ENCODE measurements at regions not wholly inside any gene's neighbourhood (a gene's known extent, or its start where the extent isn't known, plus 50 kb on each side); places are given as distances from the start of the nearest gene placed in this dataset.
"Not testable (repeated sequence)": the region's sequence is repeated elsewhere in the genome, so short reads cannot be mapped to it uniquely, and the experiment has no call there.

DNA sequence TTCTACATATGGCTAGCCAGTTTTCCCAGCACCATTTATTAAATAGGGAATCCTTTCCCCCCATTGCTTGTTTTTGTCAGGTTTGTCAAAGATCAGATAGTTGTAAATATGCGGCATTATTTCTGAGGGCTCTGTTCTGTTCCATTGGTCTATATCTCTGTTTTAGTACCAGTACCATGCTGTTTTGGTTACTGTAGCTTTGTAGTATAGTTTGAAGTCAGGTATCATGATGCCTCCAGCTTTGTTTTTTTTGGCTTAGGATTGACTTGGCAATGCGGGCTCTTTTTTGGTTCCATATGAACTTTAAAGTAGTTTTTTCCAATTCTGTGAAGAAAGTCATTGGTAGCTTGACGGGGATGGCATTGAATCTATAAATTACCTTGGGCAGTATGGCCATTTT, 60.0 kb upstream of the GPC3 start:
- not testable (repeated sequence) for DNase-seq

DNA sequence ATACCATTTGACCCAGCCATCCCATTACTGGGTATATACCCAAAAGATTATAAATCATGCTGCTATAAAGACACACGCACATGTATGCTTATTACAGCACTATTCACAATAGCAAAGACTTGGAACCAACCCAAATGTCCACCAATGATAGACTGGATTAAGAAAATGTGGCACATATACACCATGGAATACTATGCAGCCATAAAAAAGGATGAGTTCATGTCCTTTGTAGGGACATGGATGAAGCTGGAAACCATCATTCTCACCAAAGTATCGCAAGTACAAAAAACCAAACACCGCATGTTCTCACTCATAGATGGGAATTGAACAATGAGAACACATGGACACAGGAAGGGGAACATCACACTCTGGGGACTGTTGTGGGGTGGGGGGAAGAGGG, 81.7 kb upstream of the GPC3 start:
- not testable (repeated sequence) for DNase-seq

DNA sequence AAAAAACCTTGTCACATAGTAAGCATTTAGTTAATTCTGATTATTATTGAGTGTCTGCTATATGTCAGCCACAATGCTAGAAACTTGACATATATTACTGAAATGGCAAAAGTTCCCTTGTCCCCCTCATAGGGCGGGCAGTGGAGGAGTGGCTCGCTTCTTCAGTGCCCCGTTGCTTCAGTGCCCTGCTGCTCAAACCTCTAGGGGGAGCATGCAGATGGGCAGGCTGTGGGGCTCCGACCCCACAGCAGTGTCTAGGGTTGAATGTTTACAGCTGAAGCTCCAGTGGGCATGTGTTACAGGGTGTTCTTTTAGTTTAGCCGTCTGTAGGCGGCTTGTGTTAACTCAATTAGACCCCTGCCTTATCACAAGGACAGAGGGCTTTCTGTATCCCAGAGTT, 86.5 kb upstream of the GPC3 start:
- DNase-seq: not testable (repeated sequence)

DNA sequence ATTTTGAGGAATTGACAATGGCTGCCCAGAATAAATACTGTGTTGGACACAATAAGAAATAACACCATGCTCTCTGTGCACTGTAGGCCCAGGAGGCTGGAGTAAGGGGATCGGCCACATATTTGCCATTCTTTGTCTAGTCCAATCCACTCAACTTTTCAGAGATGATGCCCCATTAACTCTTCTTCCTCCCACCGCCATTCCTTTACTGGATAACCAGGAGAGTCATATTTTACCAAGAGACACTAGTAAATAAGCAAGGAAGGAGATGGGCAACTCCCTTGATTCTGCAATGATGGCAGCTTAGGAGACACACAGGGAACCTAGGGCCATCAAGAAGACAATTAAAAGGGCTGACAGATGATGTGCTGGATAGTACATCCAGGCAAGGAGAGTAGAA, 87.9 kb upstream of the GPC3 start:
- no peak for DNase-seq

DNA sequence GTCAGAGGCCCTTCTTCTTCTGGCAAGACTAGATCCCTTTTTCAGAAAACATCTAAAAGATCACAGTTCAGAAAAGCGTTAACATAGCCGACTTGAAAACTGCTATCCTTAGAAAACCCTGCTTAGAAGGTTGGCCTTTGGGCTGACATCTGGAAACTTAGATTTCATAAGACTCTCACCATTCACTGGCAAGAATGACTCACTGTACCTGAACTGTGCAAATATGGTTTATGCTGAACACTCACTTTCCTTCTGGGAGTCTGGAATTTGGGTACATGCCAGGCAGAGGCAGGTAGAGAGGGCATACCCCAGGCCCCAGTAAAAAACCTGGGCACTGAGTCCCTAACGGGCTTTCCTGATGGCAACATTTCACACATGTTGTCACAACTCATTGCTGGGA, 88.8 kb upstream of the GPC3 start:
- no peak for DNase-seq

DNA sequence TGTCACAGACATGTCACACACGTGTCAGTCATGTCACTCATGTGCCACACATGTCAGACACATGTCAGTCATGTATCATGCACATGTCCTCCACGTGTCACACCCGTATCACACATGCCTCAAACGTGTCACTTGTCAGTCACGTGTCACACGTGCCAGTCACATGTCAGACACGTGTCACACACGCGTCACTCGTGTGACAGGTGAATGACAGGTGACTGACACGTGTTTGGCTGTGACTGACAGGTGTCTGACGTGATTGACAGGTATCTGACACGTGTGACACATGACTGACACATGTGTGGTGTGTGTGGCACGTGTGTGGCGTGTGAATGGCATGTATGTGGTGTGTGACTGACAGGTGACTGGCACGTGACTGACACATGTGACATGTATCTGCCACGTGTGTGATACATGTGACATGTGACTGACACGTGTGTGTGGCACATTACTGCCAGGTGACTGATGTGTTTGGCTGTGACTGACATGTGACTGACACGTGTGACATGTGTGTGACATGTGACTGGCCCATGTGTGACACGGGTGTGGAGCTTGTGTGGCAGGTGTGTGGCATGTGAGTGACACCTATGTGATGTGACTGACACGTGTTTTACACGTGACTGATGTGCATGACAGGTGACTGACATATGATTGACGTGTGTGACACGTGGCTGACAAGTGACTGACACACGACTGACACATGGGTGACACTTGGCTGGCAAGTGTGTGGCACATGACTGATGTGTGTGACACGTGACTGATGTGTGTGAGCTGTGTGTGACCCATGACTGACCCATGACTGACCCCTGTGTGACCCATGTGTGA, 90.7 kb upstream of the GPC3 start:
- DNase-seq: no peak

DNA sequence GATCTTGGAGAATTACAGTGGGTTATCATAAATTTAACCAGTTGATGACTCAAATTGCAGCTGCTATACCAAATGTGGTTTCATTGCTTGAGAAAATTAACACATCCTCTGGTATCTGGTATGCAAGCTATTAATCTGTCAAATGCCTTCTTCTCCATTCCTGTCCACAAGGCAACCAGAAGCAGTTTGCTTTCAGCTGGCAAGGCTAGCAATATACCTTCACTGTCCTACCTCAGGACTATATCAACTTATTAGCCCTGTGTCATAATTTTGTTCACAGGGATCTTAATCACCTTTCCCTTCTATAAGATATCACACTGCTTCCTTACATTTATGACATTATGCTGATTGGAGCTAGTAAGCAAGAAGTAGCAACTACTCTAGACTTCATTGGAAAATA, 110.0 kb upstream of the GPC3 start:
- no peak for DNase-seq

DNA sequence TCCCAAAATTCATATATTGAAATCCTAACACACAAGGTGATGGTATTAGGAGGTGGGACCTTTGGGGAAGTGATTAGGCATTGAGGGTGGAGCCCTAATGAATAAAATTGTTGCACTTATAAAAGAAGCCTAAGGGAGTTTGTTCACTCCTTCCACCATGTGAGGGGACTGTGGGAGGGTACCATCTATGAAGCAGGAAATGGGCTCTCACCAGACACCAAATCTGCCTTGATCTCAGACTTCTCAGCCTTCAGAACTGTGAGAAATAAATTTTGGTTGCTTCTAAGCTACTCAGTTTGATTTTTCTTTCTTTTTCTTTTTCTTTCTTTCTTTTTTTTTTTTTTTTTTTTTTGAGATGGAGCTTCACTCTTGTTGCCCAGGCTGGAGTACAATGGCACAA, 116.2 kb upstream of the GPC3 start:
- DNase-seq: no peak

DNA sequence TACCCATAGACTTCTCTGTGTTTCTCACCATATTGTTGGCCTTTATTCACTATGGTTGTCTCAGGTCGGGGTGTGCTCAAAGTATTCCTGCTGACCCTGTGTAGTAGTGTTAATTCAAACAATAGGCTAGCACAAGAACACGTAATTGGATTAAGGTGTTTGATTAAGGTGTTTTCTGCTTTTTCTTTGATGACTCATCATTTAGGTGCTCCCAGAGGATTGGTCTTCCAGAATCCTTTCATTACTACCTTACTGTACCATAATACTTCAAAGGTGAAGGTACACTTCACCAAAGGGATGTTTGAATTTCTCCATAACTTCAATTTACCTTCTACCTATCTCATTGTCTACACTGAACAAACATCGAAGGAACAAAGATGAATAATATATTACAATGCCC, 121.7 kb upstream of the CCDC160 start:
- DNase-seq: no peak

DNA sequence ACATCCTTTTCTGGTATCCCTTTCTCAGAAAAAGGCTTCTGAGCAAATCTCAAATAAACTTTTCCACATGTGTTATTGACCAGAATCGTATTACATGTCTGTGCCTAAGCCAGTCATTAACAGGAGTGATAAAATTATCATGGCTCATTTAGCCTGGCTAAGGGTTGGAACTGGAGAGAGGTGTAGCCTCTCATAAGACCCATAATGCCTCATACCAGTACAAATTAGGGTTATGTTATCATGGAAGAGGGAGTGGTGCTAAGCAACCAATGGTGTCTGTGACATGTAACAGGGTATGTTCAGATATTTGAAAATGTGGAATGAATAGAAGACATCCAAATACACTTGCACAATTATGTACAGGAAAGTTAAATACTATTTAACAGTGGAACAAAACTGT, 99.6 kb upstream of the CCDC160 start:
- DNase-seq: no peak

DNA sequence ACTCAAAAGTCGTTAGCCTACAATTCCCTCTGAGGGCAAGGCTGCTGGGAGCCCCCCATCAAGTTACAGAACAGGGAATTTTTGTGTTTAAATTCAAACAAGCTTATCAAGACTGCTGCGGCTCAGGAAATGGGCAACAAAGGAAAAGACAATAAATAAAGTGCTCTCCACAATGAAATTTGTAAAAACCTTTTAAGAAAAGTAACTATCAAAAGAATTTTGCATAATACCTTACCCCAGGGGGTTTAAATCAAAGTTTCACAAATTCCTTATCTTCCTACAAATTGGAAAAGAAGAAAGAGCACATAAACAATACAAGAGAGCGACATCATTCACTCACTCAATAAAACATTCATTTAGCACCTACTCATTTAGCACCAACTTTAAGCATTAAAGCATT, 97.9 kb upstream of the CCDC160 start:
- no peak for DNase-seq

DNA sequence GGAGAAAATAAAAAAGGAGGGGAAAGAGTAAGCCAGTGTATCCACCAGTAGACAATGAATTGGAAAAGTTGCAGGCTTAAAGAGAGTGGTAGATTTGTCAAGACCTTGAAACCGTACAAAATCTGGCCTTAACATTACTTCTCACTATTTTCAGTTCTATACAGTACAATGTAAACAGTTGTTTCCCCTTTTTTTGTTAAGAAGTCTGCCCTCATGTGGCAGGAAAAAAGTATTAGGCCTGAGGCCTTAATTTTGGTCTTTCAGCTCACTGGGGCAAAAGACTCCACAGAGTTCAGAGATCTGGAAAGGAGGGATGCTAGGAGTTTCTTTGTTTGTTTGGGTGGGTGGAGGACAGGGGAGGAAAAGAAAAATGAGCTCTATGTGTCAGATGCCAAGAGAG, 92.8 kb upstream of the CCDC160 start:
- DNase-seq: no peak

DNA sequence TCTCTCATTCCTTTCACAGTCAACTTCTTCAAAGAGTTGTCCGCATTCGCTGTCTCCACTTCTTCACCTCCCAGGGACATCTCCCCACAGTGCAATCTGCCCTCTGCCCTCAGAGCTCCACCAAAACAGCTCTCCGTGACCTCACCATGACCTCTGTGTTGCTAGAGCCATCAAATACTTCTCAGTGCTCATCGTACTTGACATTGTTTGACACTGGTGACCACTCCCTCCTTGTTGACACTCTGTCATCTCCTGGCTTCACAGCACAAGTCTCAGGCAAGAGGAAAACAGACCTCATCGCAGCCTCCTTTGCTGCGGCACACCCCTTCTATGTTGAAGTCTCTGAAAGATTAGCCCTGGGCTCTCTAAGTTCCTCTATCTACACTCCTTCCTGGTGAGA, 90.5 kb upstream of the CCDC160 start:
- no peak for DNase-seq

DNA sequence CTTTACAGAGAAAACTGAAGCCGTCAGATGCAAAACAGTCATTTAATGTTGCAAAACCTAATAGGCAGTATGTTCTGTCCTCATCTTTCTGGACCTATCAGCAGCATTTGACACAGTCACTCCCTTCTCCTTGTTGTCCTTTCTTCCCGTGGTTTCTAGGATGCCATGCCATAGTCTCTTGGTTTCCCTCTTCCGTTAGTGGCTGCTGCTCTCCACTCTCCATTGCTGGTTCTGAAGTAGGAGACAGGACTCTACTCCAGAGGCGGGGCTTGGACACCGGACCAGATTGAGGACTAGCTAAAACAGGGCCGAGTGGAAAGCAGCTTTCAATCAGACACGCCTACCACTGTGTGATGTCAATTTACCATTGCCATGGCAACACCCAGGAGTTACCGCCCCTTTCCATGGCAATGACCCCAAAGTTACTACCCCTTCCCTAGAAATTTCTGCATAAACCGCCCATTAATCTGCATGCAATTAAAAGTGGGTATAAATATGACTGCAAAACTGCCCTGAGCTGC, 88.8 kb upstream of the CCDC160 start:
- DNase-seq: no peak

DNA sequence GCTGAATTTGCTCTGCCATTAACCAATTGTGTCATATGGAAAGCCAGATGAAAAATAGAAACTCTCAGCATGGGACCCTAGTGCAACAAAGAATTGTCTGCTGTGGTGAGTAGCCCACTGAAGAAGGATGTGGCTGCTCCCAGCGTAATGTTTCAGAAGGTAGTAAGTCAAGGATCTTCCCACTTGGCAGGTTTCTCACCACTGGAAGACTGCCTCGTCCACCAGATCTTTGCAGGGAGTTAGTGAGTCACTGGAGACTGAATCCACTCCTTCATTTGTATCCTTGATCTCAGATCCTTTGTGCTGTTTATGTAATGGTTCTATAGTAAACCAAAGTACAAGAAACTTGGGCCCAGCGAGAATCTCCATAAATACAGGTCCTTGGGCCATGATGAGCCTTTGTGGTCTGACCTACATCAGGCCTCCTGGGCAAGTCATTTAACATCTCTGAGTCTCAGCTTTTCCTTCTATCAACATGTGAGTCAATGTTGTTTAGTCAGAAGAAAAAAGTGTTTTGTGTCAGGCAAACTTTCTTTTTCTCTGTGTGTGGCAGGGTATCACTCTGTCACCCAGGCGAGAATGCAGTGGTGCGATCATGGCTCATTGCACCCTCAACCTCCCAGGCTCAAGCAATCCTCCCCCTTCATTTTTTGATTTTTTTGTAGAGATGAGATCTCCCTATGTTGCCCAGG, 78.0 kb upstream of the CCDC160 start:
- DNase-seq: no peak

DNA sequence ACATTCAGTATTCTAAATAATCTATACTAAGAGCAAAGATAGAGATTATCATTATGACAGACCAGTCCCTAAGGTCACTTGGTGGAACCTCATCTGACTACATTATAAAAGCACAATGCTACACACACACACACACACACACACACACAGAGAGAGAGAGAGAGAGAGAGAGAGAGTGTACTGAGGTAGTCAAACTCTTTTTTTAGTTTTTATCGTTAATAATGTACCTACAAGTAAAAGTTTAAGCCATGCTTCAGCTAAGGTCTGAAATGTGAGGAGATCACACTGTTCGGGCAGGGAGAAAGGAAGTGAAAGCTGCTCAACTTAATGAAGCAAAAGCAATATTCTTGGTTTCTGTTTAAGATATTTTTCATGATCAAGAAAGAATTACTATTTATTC, 75.8 kb upstream of the CCDC160 start:
- no peak for DNase-seq

DNA sequence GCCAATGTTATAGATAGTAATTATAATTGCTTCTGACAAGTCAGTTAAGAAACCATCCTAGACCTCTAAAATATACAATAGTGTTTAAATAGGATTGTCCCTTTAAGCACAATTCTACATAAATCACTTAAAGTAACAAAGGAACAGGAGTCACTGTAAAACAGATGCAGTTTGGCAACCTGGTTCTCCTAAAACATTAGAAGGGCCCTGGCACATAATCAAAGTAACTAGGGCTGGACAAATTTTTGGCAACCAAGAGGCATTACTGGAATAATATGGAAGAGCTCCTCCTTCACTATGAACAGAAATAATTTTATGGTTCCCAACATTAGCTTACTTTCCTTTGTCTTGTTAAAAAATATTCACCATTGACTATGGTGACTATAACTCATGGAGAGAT, 75.0 kb upstream of the CCDC160 start:
- DNase-seq: no peak

DNA sequence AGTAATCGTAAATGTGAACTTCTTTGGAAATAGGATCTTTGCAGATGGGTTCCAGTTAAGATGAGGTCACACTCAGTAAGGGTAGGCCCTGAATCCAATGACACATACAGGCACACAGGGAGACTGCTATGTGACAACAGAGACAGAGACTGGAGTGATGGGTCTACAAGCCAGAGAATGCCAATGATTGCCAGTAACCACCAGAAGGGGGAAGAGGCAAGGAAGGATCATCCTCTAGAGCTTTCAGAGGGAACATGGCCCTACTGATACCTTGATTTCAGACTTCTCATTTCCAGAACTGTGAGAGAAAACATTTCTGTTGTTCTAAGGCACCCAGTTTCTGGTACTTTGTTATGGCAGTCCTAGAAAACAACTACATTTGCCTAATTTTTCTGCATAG, 73.1 kb upstream of the CCDC160 start:
- no peak for DNase-seq

DNA sequence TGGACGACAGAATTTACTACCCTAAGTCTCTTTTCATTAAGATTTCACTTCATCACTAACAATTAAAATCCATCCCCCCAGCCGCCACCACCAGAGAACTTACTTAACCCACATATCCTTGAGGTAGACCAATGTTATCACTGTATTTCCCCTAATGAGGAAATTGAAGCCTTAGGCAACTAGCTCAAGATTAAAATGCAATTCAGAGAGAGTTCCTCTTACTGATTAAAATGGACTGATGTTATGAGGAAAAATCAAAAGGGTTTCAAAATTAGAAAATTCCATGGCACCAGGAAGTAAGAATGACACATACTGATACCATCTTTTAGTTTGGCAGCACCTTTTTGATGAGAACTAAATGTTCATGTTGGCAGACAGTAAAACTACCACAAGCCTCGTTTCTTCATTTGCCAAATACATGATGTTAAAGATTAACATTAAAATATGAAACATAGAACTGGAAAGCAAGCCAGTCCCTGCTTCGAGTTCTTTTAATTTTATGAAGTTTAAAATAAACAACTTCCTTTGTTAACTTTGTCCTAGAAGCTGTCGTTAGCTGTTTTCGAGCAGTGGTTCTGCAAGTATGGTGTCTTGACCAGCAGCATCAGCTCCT, 69.3 kb upstream of the CCDC160 start:
- DNase-seq: no peak

DNA sequence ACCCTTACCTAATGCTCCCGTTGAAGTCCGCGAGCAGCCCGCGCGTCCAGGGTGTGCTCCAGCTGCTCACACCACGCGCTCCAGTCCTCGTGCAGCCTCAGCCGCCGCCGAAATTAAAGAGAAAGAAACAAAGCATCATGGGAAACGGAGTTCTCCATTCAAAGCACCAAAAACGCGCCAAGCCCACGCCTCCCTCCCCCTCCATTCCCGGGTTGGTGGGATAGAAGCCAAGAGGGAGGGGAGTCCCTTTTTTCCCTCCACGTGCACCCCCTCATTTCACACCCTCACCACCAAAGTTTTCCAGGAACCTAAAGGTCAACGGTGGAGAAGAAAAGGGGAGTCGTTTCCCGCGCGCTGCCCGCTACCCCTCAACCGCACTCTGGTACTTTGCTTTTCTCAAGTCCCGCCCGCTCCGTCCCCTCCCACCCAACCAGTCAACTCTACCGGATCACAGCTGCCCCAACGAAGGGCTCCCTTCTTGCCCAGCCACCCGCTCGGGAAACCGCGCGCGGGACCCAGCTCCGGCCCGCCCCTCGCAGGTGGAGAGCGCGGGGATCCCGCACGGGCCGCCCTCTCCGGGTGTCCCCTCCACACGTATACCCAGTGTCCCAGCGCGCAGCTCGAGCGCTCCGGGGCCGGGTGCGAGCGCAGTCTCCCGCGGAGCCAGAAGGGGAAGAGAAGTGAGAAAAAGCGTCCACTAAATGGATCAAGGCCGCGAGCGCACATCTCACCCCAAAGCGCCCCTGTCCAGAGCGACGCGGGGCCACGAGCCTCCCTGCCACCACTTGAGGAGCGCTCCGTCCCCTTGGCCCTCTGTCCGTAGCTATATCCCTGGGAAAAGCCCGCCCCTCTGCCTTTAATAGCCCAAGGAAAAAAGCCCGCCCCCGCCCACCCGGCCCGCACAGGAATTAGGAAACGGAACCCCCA, 65.1 kb upstream of the CCDC160 start:
- peak; percentile 1 for DNase-seq

DNA sequence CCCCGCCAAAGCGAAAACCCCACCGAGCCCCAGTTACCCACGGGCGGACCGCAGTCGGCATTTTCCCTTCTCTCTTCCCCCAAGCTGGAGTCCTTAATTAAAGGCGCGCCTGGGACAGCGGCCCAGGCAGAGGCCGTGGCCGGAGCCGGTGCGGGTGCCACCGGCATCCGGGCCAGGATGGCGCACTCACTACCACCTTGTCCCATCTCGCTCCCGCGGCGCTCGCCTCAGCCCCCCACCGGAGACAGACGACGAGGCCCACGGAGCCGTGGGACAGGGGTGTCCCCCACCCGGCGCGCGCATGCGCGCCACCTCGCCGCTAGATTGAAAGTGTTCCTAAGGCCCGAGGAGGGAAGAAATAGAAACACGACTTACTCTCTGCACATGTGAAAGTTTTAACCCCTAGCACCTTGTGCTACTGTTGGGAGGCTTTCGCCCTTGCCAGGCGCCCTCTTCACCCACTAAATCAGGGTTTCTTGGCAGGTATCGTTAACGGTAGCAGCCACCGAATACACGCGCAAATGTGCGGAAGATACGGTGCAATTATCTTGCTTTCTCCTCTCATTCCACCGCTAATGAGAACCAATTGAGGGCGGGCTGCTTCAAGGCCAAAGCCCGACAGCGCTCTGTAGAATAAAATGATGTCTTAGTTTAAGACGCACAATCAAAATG, 64.3 kb upstream of the CCDC160 start:
- DNase-seq: peak; percentile 6

DNA sequence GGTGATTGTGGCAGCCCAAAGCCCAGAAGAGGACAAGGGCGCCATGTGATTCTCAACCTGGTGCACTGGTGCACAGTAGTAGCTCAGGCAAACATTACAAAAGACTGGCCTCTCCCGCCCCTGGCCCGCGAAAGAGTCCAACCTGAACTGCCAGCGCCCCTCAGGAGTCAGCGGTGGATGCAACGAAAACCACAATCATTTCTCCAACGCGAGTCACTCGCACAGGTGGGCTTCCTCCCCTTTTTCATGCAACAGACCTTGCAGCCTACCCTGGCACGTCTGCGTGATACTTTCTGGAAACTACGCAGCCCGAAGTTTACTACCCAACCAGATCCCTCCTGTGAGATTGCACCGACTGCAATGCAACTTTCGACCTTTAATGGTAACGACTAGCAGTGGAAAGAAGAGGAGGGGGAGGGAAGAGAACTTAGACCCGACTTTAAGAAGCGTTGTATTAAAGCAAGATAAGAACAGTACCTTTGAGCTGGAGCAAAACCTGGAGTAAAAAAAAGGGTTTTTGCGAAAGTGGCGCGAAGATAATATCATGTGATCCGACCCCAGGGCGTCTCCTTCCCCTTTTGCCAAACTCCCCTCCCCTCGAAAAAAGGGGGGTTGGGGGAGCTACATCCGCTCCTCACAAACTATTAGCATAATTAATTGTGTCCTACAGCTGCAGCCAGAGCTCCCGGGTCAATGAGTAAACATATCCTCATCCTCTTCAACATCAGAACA, 63.3 kb upstream of the CCDC160 start:
- peak; percentile 2 for DNase-seq

All from NCI-H524 treated with DMSO at 0.1 percent for 48 hours (cell line).